Suprapubic skin (tissue), 4 donors: ENCODE measurements at regions not wholly inside any gene's neighbourhood (a gene's known extent, or its start where the extent isn't known, plus 50 kb on each side); places are given as distances from the start of the nearest gene placed in this dataset.

Experiments used
- EP300 ChIP-seq: sonication (generic); formaldehyde crosslinking; IDR thresholded peaks from one replicate; pipeline ENCODE4 v1.6.1; 2017; ENCODE audit warnings: antibody characterized with exemption
- POLR2AphosphoS5 ChIP-seq, 3 donors: sonication (generic); formaldehyde crosslinking; IDR thresholded peaks; one replicate each; pipeline ENCODE4 v1.6.1; 2017; ENCODE audit warnings: antibody characterized with exemption in 3 of 3
- TF ChIP-seq, protein P1 (sequence below), 2 donors: fragments of 200-600 bp in 1 of 2; fragments of 450-650 bp in 1 of 2; sonication (generic) in 1 of 2; IDR thresholded peaks; one replicate each; pipeline ENCODE4 v1.5.1; 2016 to 2019; ENCODE audit warnings: antibody characterized with exemption in 2 of 2, mild to moderate bottlenecking in 1 of 2, moderate library complexity in 1 of 2

DNA sequence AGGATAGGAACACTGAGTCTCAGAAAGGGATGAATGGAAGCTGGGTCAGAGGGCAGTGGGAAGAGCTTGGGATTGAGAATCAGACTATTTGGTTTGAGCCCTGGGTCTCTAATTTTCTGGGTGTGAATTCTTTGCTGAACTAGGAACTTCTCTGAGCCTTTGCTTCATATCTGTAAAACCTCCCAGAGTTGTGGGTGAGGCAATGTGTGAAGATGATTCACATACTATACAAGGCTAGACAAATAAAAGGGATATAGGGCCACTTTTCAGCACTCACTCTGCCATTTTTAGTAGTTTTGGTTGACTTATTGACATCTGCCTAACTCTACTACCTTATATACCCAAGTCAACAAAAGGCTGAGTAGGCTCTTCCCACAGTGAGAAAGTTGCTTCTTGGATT lies 77.7 kb upstream of the JUN start:
- TF ChIP-seq, protein P1, sequence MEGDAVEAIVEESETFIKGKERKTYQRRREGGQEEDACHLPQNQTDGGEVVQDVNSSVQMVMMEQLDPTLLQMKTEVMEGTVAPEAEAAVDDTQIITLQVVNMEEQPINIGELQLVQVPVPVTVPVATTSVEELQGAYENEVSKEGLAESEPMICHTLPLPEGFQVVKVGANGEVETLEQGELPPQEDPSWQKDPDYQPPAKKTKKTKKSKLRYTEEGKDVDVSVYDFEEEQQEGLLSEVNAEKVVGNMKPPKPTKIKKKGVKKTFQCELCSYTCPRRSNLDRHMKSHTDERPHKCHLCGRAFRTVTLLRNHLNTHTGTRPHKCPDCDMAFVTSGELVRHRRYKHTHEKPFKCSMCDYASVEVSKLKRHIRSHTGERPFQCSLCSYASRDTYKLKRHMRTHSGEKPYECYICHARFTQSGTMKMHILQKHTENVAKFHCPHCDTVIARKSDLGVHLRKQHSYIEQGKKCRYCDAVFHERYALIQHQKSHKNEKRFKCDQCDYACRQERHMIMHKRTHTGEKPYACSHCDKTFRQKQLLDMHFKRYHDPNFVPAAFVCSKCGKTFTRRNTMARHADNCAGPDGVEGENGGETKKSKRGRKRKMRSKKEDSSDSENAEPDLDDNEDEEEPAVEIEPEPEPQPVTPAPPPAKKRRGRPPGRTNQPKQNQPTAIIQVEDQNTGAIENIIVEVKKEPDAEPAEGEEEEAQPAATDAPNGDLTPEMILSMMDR (IDR thresholded peaks at IDR 0.05) = no peak
- TF ChIP-seq POLR2AphosphoS5 (IDR thresholded peaks at IDR 0.05) (no peak), EP300 (no peak)
